HCT116 (cell line): ENCODE measurements at regions not wholly inside any gene's neighbourhood (a gene's known extent, or its start where the extent isn't known, plus 50 kb on each side); places are given as distances from the start of the nearest gene placed in this dataset.

Experiments used
- ATAC-seq: fragments of 200-7000 bp; cut with Tn5 transposase; 2 replicates; pipeline ENCODE4 v1.9.1; 2020; ENCODE audit warnings: mild to moderate bottlenecking, moderate library complexity
- BruUV-seq: library from RNA; stranded (reverse); fragments of 400-500 nt; replicated peaks from 2 replicates; lab custom pipeline; 2021; lab: Mats Ljungman, UMichigan
- CTCF ChIA-PET: fragments of 300-600 bp; sonication (Branson Sonifier 250); formaldehyde crosslinking; loops from one replicate; lab custom pipeline; 2021; ENCODE audit warnings: antibody characterized with exemption; lab: Charles Lee
- POLR2A ChIA-PET: fragments of 300-600, 350-600 bp; sonication (Branson Sonifier 250); formaldehyde crosslinking; loops from one replicate; lab custom pipeline; 2021; ENCODE audit warnings: antibody characterized with exemption; lab: Charles Lee
- RAD21 ChIA-PET, 2 experiments: fragments of 300-600 bp; sonication (Branson Sonifier 250); formaldehyde crosslinking; loops; one replicate each; lab custom pipeline; 2023; ENCODE audit warnings: low total read pairs in 2 of 2; ENCODE audit not compliant: uncharacterized antibody in 2 of 2, unreplicated experiment in 2 of 2, low non-redundant PET in 1 of 2; lab: Charles Lee
- DNase-seq: peaks from one replicate; pipeline ENCODE4 v3.0.0-alpha.2; 2010; ENCODE audit warnings: low read depth, low spot score
- H2AFZ ChIP-seq: fragments of 200-600 bp; shearing (Covaris generic), sonication (generic); 2 replicates; pipeline ENCODE4 v1.6.1; 2017; ENCODE audit warnings: low read depth, mixed run types, mixed read lengths, antibody characterized with exemption, low read length; ENCODE audit not compliant: poor library complexity, severe bottlenecking
- H3K27ac ChIP-seq: 2 replicates; pipeline ENCODE4 v1.5.1; 2012; ENCODE audit warnings: low read depth, low read length
- H3K27me3 ChIP-seq: fragments of 200-600 bp; sonication (generic); 2 replicates; pipeline ENCODE4 v1.6.1; 2016; ENCODE audit warnings: mixed run types, low read length, mixed read lengths; ENCODE audit not compliant: insufficient read depth
- H3K36me3 ChIP-seq, 2 experiments: fragments of 200-500 bp in 1 of 2; fragments of 200-600 bp in 1 of 2; sonication (Bioruptor generic) in 1 of 2; sonication (generic) in 1 of 2; 2 replicates each; pipeline versions ENCODE4 v1.5.1 to v1.6.1; 2014 to 2016; ENCODE audit warnings: low read length in 2 of 2, inconsistent platforms in 1 of 2, mixed read lengths in 1 of 2, mixed run types in 1 of 2; ENCODE audit not compliant: insufficient read depth in 2 of 2, control insufficient read depth in 1 of 2
- H3K4me1 ChIP-seq, 2 experiments: fragments of 200-600 bp in 1 of 2; sonication (generic) in 1 of 2; 2 replicates each; pipeline versions ENCODE4 v1.5.1 to v1.6.1; 2012 to 2017; ENCODE audit warnings: low read length in 2 of 2, inconsistent platforms in 1 of 2, mild to moderate bottlenecking in 1 of 2, mixed read lengths in 1 of 2, mixed run types in 1 of 2, moderate library complexity in 1 of 2; ENCODE audit not compliant: insufficient read depth in 2 of 2, control insufficient read depth in 1 of 2
- H3K4me2 ChIP-seq: fragments of 200-600 bp; sonication (generic); 2 replicates; pipeline ENCODE4 v1.6.1; 2017; ENCODE audit warnings: mixed run types, low read length, mixed read lengths
- H3K4me3 ChIP-seq, 2 experiments: fragments of 200-600 bp in 1 of 2; sonication (generic) in 1 of 2; replicated peaks in 1 of 2; 2 replicates each; pipeline ENCODE4 v1.5.1; 2011 to 2016; ENCODE audit warnings: low read length in 2 of 2, control low read depth in 1 of 2, low read depth in 1 of 2, mild to moderate bottlenecking in 1 of 2, mixed read lengths in 1 of 2, mixed run types in 1 of 2
- H3K79me2 ChIP-seq: fragments of 200-600 bp; sonication (generic); 2 replicates; pipeline ENCODE4 v1.6.1; 2017; ENCODE audit warnings: mild to moderate bottlenecking, mixed run types, low read length, moderate library complexity, mixed read lengths; ENCODE audit not compliant: insufficient read depth
- H3K9ac ChIP-seq: fragments of 200-600 bp; sonication (generic); 2 replicates; pipeline ENCODE4 v1.6.1; 2016; ENCODE audit warnings: low read length, mixed read lengths
- H3K9me2 ChIP-seq: fragments of 200-600 bp; sonication (generic), shearing (Covaris generic); 2 replicates; pipeline ENCODE4 v1.6.1; 2017; ENCODE audit warnings: mixed run types, mild to moderate bottlenecking, moderate library complexity; ENCODE audit not compliant: insufficient read depth
- H3K9me3 ChIP-seq, 2 experiments: fragments of 200-500 bp in 1 of 2; fragments of 200-600 bp in 1 of 2; sonication (Bioruptor generic) in 1 of 2; sonication (generic) in 1 of 2; 2 replicates each; pipeline ENCODE4 v1.6.1; 2014 to 2017; ENCODE audit warnings: low read length in 2 of 2, mixed read lengths in 2 of 2, inconsistent platforms in 1 of 2, low read depth in 1 of 2, mild to moderate bottlenecking in 1 of 2, mixed run types in 1 of 2, moderate library complexity in 1 of 2; ENCODE audit not compliant: control insufficient read depth in 1 of 2, insufficient read depth in 1 of 2
- H4K20me1 ChIP-seq: fragments of 200-600 bp; sonication (generic), shearing (Covaris generic); 2 replicates; pipeline ENCODE4 v1.6.1; 2017; ENCODE audit warnings: mixed run types, mild to moderate bottlenecking, moderate library complexity; ENCODE audit not compliant: insufficient read depth
- CEBPB ChIP-seq: IDR thresholded peaks from 2 replicates; pipeline ENCODE4 v1.6.1; 2012; ENCODE audit warnings: low read depth
- CTCF ChIP-seq, 3 experiments: fragments of 200-600 bp in 1 of 3; sonication (generic) in 1 of 3; IDR thresholded peaks in 2 of 3; conservative IDR thresholded peaks in 1 of 3; 2 replicates each; pipeline ENCODE4 v1.5.1; 2012 to 2017; ENCODE audit warnings: low read depth in 2 of 3, low read length in 2 of 3, antibody characterized with exemption in 1 of 3, borderline replicate concordance in 1 of 3, control low read depth in 1 of 3, mild to moderate bottlenecking in 1 of 3, mixed read lengths in 1 of 3, mixed run types in 1 of 3, moderate library complexity in 1 of 3; ENCODE audit not compliant: insufficient read depth in 1 of 3
- ELF1 ChIP-seq: IDR thresholded peaks from 2 replicates; pipeline ENCODE4 v1.6.1; 2012; ENCODE audit warnings: low read depth, borderline replicate concordance
- EZH2phosphoT487 ChIP-seq: fragments of 200-600 bp; IDR thresholded peaks from 2 replicates; pipeline ENCODE4 v1.6.1; 2018; ENCODE audit warnings: antibody characterized with exemption, borderline replicate concordance
- ZNF274 ChIP-seq: fragments of 200-500 bp; sonication (Bioruptor generic); IDR thresholded peaks from 2 replicates; pipeline ENCODE4 v1.6.1; 2014; ENCODE audit warnings: mild to moderate bottlenecking, low read depth, low read length, inconsistent platforms
- intact Hi-C: fragments of 100-400 bp; cut with micrococcal nuclease; formaldehyde crosslinking; loops from 2 replicates; pipeline ENCODE4 v1.10.0; 2022

GRCh38 chr5:168022446-168023169 lies 268.8 kb upstream of the WWC1 start:
- Histone ChIP-seq H4K20me1 (no peaks in the 10 kb centered on the region), H3K9me2 (no peaks in the 10 kb centered on the region), H3K79me2 (no peaks in the 10 kb centered on the region), H3K36me3 (no peaks in the 10 kb centered on the region), H3K9ac (no peak overlapping the region), H2AFZ (no peak overlapping the region), H3K4me3 (no peak overlapping the region), H3K27ac (no peak overlapping the region), H3K27me3 (peaks cover 59% of the 10 kb centered on the region), H3K4me2 (no peak overlapping the region), H3K4me1 (no peaks in the 10 kb centered on the region), H3K9me3 (no peaks in the 10 kb centered on the region)
- no TSS peak for BruUV-seq
- ChIA-PET RAD21 (no interaction called here), CTCF (no interaction called here), POLR2A (no interaction called here)
- no peak for TF ChIP-seq ZNF274
- TF ChIP-seq CTCF (IDR thresholded peaks at IDR 0.05 in 2 of 3, conservative IDR thresholded peaks at IDR 0.05 in 1 of 3; ENCODE audit: borderline replicate concordance in 1 of 3, insufficient read depth in 1 of 3, low read depth in 2 of 3, low read length in 2 of 3): no peak
- TF ChIP-seq ELF1: no peak
- no peak for ATAC-seq
- DNase-seq: no peak
- intact Hi-C loops: no loop called here

- Histone ChIP-seq H4K20me1 (no peaks in the 10 kb centered on the region), H3K36me3 (no peaks in the 10 kb centered on the region), H3K9me2 (no peaks in the 10 kb centered on the region), H3K4me1 (no peaks in the 10 kb centered on the region), H3K4me2 (no peak overlapping the region), H3K27me3 (peaks cover 60% of the 10 kb centered on the region), H3K4me3 (no peak overlapping the region), H3K9ac (no peak overlapping the region), H3K79me2 (no peaks in the 10 kb centered on the region), H3K9me3 (no peaks in the 10 kb centered on the region), H3K27ac (no peak overlapping the region), H2AFZ (no peak overlapping the region)
- CTCF ChIA-PET: no interaction called here
- RAD21 ChIA-PET: no interaction called here
- BruUV-seq: no TSS peak
- ATAC-seq (no peak), DNase-seq (no peak)
- TF ChIP-seq EZH2phosphoT487 (no peak), CTCF (IDR thresholded peaks at IDR 0.05 in 2 of 3, conservative IDR thresholded peaks at IDR 0.05 in 1 of 3; ENCODE audit: borderline replicate concordance in 1 of 3, insufficient read depth in 1 of 3, low read depth in 2 of 3, low read length in 2 of 3) (no peak), CEBPB (no peak)
- POLR2A ChIA-PET: no interaction called here
- intact Hi-C loops: no loop called here
Measured at GRCh38 chr5:168023191-168023590, 268.3 kb upstream of the WWC1 start.
